ENCODE measurements at regions not wholly inside any gene's neighbourhood (a gene's known extent, or its start where the extent isn't known, plus 50 kb on each side); places are given as distances from the start of the nearest gene placed in this dataset.

GRCh38 chr3:25229586-25229985, 198.5 kb upstream of the RARB start:
- H3K4me3 ChIP-seq (ENCODE audit: low read depth, low read length) = no peak overlapping the region
- no peak for TF ChIP-seq CTCF (IDR thresholded peaks at IDR 0.05; ENCODE audit: low read depth, low read length)

DNA sequence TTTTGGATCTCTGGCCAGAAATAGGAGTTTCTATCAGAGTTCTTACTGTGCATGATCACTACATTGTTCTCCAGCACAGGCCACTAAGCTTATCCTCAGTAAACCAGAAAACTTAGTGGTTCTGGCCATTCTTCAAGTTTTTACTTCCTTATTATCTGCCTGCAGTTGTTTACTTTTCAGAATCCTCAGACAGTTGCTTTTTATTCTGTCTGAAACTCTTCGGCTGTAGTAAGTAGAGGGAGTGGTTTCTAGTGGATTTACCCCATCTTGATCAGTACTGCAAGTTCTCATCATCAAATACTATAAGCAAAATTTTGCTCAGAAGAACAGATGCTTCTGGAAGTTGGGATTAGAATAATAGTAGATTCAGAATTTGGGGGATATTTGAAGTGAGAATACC, 193.0 kb upstream of the RARB start:
- no peak overlapping the region for H3K4me3 ChIP-seq (ENCODE audit: low read depth, low read length)
- TF ChIP-seq CTCF (IDR thresholded peaks at IDR 0.05; ENCODE audit: low read depth, low read length) = no peak

GRCh38 chr3:25235466-25235865, 192.6 kb upstream of the RARB start:
- no peak for TF ChIP-seq CTCF (IDR thresholded peaks at IDR 0.05; ENCODE audit: low read depth, low read length)
- no peak overlapping the region for H3K4me3 ChIP-seq (ENCODE audit: low read depth, low read length)

GRCh38 chr3:25237602-25238001, 190.5 kb upstream of the RARB start:
- no peak overlapping the region for H3K4me3 ChIP-seq (ENCODE audit: low read depth, low read length)
- TF ChIP-seq CTCF (IDR thresholded peaks at IDR 0.05; ENCODE audit: low read depth, low read length) = no peak

- no peak overlapping the region for H3K4me3 ChIP-seq (ENCODE audit: low read depth, low read length)
- no peak for TF ChIP-seq CTCF (IDR thresholded peaks at IDR 0.05; ENCODE audit: low read depth, low read length)
These were observed 189.0 kb upstream of the RARB start for GRCh38 chr3:25239042-25239441.

DNA sequence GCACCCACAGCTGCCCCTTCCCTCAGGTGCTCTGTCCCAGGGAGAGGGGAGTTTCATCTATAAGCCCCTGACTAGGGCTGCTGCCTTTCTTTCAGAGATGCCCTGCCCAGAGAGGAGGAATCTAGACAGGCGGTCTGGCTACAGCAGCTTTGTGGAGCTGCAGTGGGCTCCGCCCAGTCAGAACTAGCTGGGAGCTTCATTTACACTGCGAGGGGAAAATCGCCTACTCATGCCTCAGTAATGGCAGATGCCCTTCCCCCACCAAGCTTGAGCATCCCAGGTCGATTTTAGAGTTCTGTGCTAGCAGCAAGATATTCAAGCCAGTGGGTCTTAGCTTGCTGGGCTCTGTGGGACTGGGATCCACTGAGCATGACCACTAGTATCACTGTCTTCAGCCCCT, 181.2 kb upstream of the RARB start:
- H3K4me3 ChIP-seq (ENCODE audit: low read depth, low read length) = no peak overlapping the region
- TF ChIP-seq CTCF (IDR thresholded peaks at IDR 0.05; ENCODE audit: low read depth, low read length) = no peak

DNA sequence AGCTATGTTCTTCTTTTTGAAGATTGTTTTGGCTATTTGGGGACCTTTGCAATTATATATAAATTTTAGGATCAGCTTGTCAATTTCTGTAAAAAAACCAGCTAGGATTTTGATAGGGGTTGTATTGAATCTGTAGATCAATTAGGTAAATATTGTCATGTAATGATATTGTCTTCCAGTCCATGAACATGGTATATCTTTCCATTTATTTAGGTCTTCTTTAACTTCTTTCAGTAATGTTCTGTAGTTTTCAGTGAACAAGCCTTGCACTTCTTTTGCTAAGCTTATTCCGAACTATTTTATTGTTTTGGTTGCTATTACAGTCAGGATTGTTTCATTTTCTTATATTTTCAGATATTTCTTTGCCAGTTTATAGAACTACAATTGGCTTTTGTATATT, 175.8 kb upstream of the RARB start:
- TF ChIP-seq CTCF (IDR thresholded peaks at IDR 0.05; ENCODE audit: low read depth, low read length) = no peak
- H3K4me3 ChIP-seq (ENCODE audit: low read depth, low read length) = no peak overlapping the region

Data from WI38 (cell line).